RWPE2 (cell line): ENCODE measurements at regions not wholly inside any gene's neighbourhood (a gene's known extent, or its start where the extent isn't known, plus 50 kb on each side); places are given as distances from the start of the nearest gene placed in this dataset.

Experiments used
- ATAC-seq: fragments of 200-7000 bp; cut with Tn5 transposase; 3 replicates; pipeline ENCODE4 v1.9.1; 2021; ENCODE audit warnings: low read depth
- DNase-seq: peaks from one replicate; pipeline ENCODE4 v3.0.0-alpha.2; 2020; ENCODE audit warnings: low spot score
- H3K27ac ChIP-seq: fragments of 450-650 bp; 2 replicates; pipeline ENCODE4 v1.5.1; 2017; ENCODE audit warnings: mild to moderate bottlenecking; ENCODE audit not compliant: poor library complexity, severe bottlenecking
- H3K27me3 ChIP-seq: fragments of 250-450 bp; sonication (Bioruptor Pico); 2 replicates; pipeline ENCODE4 v1.5.1; 2021; ENCODE audit warnings: mild to moderate bottlenecking, moderate library complexity; ENCODE audit not compliant: insufficient read depth, poor library complexity, severe bottlenecking
- H3K36me3 ChIP-seq: fragments of 250-450 bp; sonication (Bioruptor Pico); 2 replicates; pipeline ENCODE4 v1.5.1; 2020; ENCODE audit warnings: low read depth, mild to moderate bottlenecking, moderate library complexity
- H3K4me1 ChIP-seq: fragments of 250-450 bp; sonication (Bioruptor Pico); 2 replicates; pipeline ENCODE4 v1.5.1; 2021; ENCODE audit warnings: mild to moderate bottlenecking, moderate library complexity; ENCODE audit not compliant: insufficient read depth, poor library complexity, severe bottlenecking
- H3K4me3 ChIP-seq: fragments of 250-450 bp; sonication (Bioruptor Pico); 2 replicates; pipeline ENCODE4 v1.5.1; 2021; ENCODE audit warnings: mild to moderate bottlenecking, moderate library complexity; ENCODE audit not compliant: severe bottlenecking
- H3K9me3 ChIP-seq: fragments of 250-450 bp; sonication (Bioruptor Pico); 2 replicates; pipeline ENCODE4 v1.5.1; 2021; ENCODE audit warnings: mild to moderate bottlenecking, moderate library complexity; ENCODE audit not compliant: severe bottlenecking
- CTCF ChIP-seq: fragments of 450-650 bp; IDR thresholded peaks from one replicate; pipeline ENCODE4 v1.5.1; 2017; ENCODE audit warnings: mild to moderate bottlenecking, moderate library complexity; ENCODE audit not compliant: poor library complexity, severe bottlenecking

GRCh38 chr11:15451713-15452112 lies 337.0 kb downstream of the INSC start:
- no peak for DNase-seq
- H3K9me3 ChIP-seq, result no peaks in the 10 kb centered on the region
- H3K27me3 ChIP-seq, result no peaks in the 10 kb centered on the region
- no peak overlapping the region for H3K27ac ChIP-seq
- H3K4me3 ChIP-seq, result no peak overlapping the region
- no peak for ATAC-seq
- no peak for TF ChIP-seq CTCF
- H3K4me1 ChIP-seq, result no peaks in the 10 kb centered on the region
- H3K36me3 ChIP-seq, result no peaks in the 10 kb centered on the region

GRCh38 chr11:15453211-15453765 lies 338.6 kb downstream of the INSC start:
- Histone ChIP-seq H3K27me3 (no peaks in the 10 kb centered on the region), H3K9me3 (no peaks in the 10 kb centered on the region), H3K4me3 (no peak overlapping the region), H3K27ac (no peak overlapping the region), H3K4me1 (no peaks in the 10 kb centered on the region), H3K36me3 (no peaks in the 10 kb centered on the region)
- no peak for DNase-seq
- ATAC-seq, result no peak
- TF ChIP-seq CTCF, result no peak

- ATAC-seq (no peak), DNase-seq (no peak)
- H3K27ac ChIP-seq, result no peak overlapping the region
- no peaks in the 10 kb centered on the region for H3K27me3 ChIP-seq
- H3K4me1 ChIP-seq, result no peaks in the 10 kb centered on the region
- no peaks in the 10 kb centered on the region for H3K9me3 ChIP-seq
- H3K4me3 ChIP-seq, result no peak overlapping the region
- TF ChIP-seq CTCF, result no peak
- H3K36me3 ChIP-seq, result no peaks in the 10 kb centered on the region
Observed at GRCh38 chr11:15468466-15468865, 353.7 kb downstream of the INSC start.

GRCh38 chr11:15471048-15471894 lies 356.5 kb downstream of the INSC start:
- no peaks in the 10 kb centered on the region for H3K9me3 ChIP-seq
- no peaks in the 10 kb centered on the region for H3K4me1 ChIP-seq
- no peaks in the 10 kb centered on the region for H3K36me3 ChIP-seq
- TF ChIP-seq CTCF, result no peak
- ATAC-seq (no peak), DNase-seq (no peak)
- H3K27me3 ChIP-seq, result no peaks in the 10 kb centered on the region
- no peak overlapping the region for H3K27ac ChIP-seq
- H3K4me3 ChIP-seq, result no peak overlapping the region
